K562 (cell line): ENCODE measurements at regions not wholly inside any gene's neighbourhood (a gene's known extent, or its start where the extent isn't known, plus 50 kb on each side); places are given as distances from the start of the nearest gene placed in this dataset.

Experiments used
- ATAC-seq: fragments of 200-7000 bp; cut with Tn5 transposase; 3 replicates; pipeline ENCODE4 v1.9.1; 2020; ENCODE audit warnings: moderate library complexity
- BruUV-seq: library from RNA; stranded (reverse); fragments of 400-500 nt; replicated peaks from 2 replicates; lab custom pipeline; 2021; lab: Mats Ljungman, UMichigan
- CTCF ChIA-PET: fragments of 300-600 bp; formaldehyde crosslinking; extraction: SDS; loops from one replicate; lab custom pipeline; 2021; ENCODE audit warnings: low intra/inter-chr PET ratio; lab: Yijun Ruan, JAX
- POLR2A ChIA-PET: fragments of 300-600, 350-650 bp; sonication (Branson Sonifier 250); formaldehyde crosslinking; extraction: SDS; loops from one replicate; lab custom pipeline; 2021; ENCODE audit warnings: antibody characterized with exemption, inconsistent platforms; lab: Yijun Ruan, JAX
- DNase-seq, 4 experiments: peaks; one replicate each; pipeline versions ENCODE4 v3.0.0 to v3.0.0-alpha.2; 2011 to 2018; ENCODE audit warnings: low spot score in 3 of 4, mixed read lengths in 3 of 4; ENCODE audit errors: extremely low read depth in 1 of 4
- FAIRE-seq: peaks from 2 replicates; lab custom pipeline; 2011; peaks lifted over from hg19 to GRCh38; lab: Jason Lieb, UNC
- H2AFZ ChIP-seq: 2 replicates; pipeline ENCODE4 v1.6.0; 2011; ENCODE audit warnings: low read depth, low read length, control low read depth, inconsistent platforms
- H3K27ac ChIP-seq: fragments of 200-600 bp; 3 replicates; pipeline ENCODE4 v1.8.0; 2011; ENCODE audit warnings: low read depth, mild to moderate bottlenecking, control low read depth, inconsistent platforms, low read length, moderate library complexity, mixed read lengths; ENCODE audit errors: extremely low read depth
- H3K27me3 ChIP-seq, 2 experiments: fragments of 300-600 bp in 1 of 2; 2 replicates in 1 of 2; 3 replicates in 1 of 2; pipeline versions ENCODE4 v1.6.0 to v1.8.0; 2011; ENCODE audit warnings: inconsistent platforms in 2 of 2, low read length in 2 of 2, mild to moderate bottlenecking in 1 of 2, mixed read lengths in 1 of 2, moderate library complexity in 1 of 2; ENCODE audit not compliant: control insufficient read depth in 2 of 2, insufficient read depth in 2 of 2
- H3K36me3 ChIP-seq: fragments of 300-600 bp; 3 replicates; pipeline ENCODE4 v1.8.0; 2011; ENCODE audit warnings: mild to moderate bottlenecking, low read length, inconsistent platforms; ENCODE audit not compliant: control insufficient read depth, insufficient read depth
- H3K4me1 ChIP-seq, 2 experiments: fragments of 200-600 bp in 1 of 2; replicated peaks in 1 of 2; 2 replicates in 1 of 2; 3 replicates in 1 of 2; pipeline versions ENCODE4 v1.5.1 to v1.8.0; 2011; ENCODE audit warnings: inconsistent platforms in 2 of 2, low read length in 2 of 2, mild to moderate bottlenecking in 1 of 2, mixed read lengths in 1 of 2, moderate library complexity in 1 of 2; ENCODE audit not compliant: control insufficient read depth in 2 of 2, insufficient read depth in 2 of 2
- H3K4me2 ChIP-seq: 2 replicates; pipeline ENCODE4 v1.6.1; 2011; ENCODE audit warnings: low read length, control low read depth, inconsistent platforms, mixed read lengths; ENCODE audit not compliant: insufficient read depth
- H3K4me3 ChIP-seq: fragments of 200-600 bp; sonication (generic), shearing (Covaris generic); 2 replicates; pipeline ENCODE4 v1.5.1; 2016; ENCODE audit warnings: control low read depth, inconsistent platforms
- H3K79me2 ChIP-seq: fragments of 200-600 bp; 3 replicates; pipeline ENCODE4 v1.8.0; 2011; ENCODE audit warnings: low read length, inconsistent platforms; ENCODE audit not compliant: control insufficient read depth, insufficient read depth
- H3K9ac ChIP-seq, 2 experiments: 2 replicates each; pipeline versions ENCODE4 v1.6.0 to v1.6.1; 2011; ENCODE audit warnings: low read depth in 2 of 2, low read length in 2 of 2, control low read depth in 1 of 2, inconsistent platforms in 1 of 2, mild to moderate bottlenecking in 1 of 2, mixed read lengths in 1 of 2; ENCODE audit not compliant: insufficient read depth in 1 of 2
- H3K9me1 ChIP-seq: one replicate; pipeline ENCODE4 v1.6.0; 2011; ENCODE audit warnings: inconsistent platforms, mild to moderate bottlenecking, low read length, moderate library complexity; ENCODE audit not compliant: control insufficient read depth, insufficient read depth
- H3K9me3 ChIP-seq: replicated peaks from 2 replicates; pipeline ENCODE4 v1.5.1; 2011; ENCODE audit warnings: low read depth, low read length, inconsistent platforms; ENCODE audit not compliant: control insufficient read depth, insufficient read depth
- H4K20me1 ChIP-seq: replicated peaks from 2 replicates; pipeline ENCODE4 v1.6.1; 2011; ENCODE audit warnings: low read length, inconsistent platforms, mixed read lengths; ENCODE audit not compliant: control insufficient read depth, insufficient read depth
- CBX1 ChIP-seq: sonication (generic); IDR thresholded peaks from 2 replicates; pipeline ENCODE4 v1.6.1; 2016; ENCODE audit warnings: antibody characterized with exemption, low read depth, mild to moderate bottlenecking
- EP300 ChIP-seq: IDR thresholded peaks from 2 replicates; pipeline ENCODE4 v1.6.1; 2012; ENCODE audit warnings: low read length, improper control_type of control experiment
- IFI16 ChIP-seq: fragments of 250-450 bp; sonication (Bioruptor Pico); IDR thresholded peaks from 2 replicates; pipeline ENCODE4 v2.1.2; 2022; ENCODE audit warnings: mild to moderate bottlenecking, inconsistent platforms
- KLF1 ChIP-seq: fragments of 450-650 bp; IDR thresholded peaks from 2 replicates; pipeline ENCODE4 v1.6.1; 2016; ENCODE audit warnings: missing genetic modification characterization, missing compliant biosample characterization
- MTA3 ChIP-seq: fragments of 450-650 bp; formaldehyde crosslinking; IDR thresholded peaks from 2 replicates; pipeline ENCODE4 v1.6.1; 2017; ENCODE audit warnings: mild to moderate bottlenecking, borderline replicate concordance
- RHOXF2B ChIP-seq: fragments of 250-450 bp; sonication (Bioruptor Pico); conservative IDR thresholded peaks from 2 replicates; pipeline ENCODE4 v1.5.1; 2021
- WGBS: fragments of 100-300 bp; shearing (Covaris generic); methylation state at CpG from one replicate; pipeline ENCODE4 v1.1.6; 2016; ENCODE audit warnings: low coverage, mixed read lengths; ENCODE audit not compliant: insufficient coverage; ENCODE audit errors: missing lambda C conversion rate; 5-methylcytosine and 5-hydroxymethylcytosine counted together
- in situ Hi-C: fragments of 300-500 bp; cut with MboI; formaldehyde crosslinking; loops from 4 replicates; pipeline ENCODE4 v1.15.0; 2018; ENCODE audit warnings: inconsistent platforms, mixed read lengths
- intact Hi-C: fragments of 100-400 bp; cut with micrococcal nuclease; formaldehyde crosslinking; loops from 2 replicates; pipeline ENCODE4 v1.14.2; 2022
- TF ChIP-seq, protein P1 (sequence below): fragments of 450-650 bp; IDR thresholded peaks from 2 replicates; pipeline ENCODE4 v1.6.1; 2016; ENCODE audit warnings: missing biosample characterization, missing genetic modification characterization
- TF ChIP-seq, protein P2 (sequence below): fragments of 450-650 bp; IDR thresholded peaks from 2 replicates; pipeline ENCODE4 v1.6.1; 2016; ENCODE audit warnings: borderline replicate concordance
- TF ChIP-seq, protein P3 (sequence below): fragments of 450-650 bp; IDR thresholded peaks from 2 replicates; pipeline ENCODE4 v1.6.1; 2016

- POLR2A ChIA-PET = no interaction called here
Measured at GRCh38 chr12:105492591-105493545, 162.4 kb downstream of the C12orf75 start.

More at GRCh38 chr12:105492591-105493545, 162.4 kb downstream of the C12orf75 start:
- Histone ChIP-seq H3K27me3 (no peaks in the 10 kb centered on the region), H3K4me3 (no peak overlapping the region), H3K4me2 (no peak overlapping the region), H3K79me2 (no peaks in the 10 kb centered on the region), H3K9me3 (no peaks in the 10 kb centered on the region), H2AFZ (no peak overlapping the region), H3K36me3 (no peaks in the 10 kb centered on the region), H4K20me1 (no peaks in the 10 kb centered on the region), H3K4me1 (no peaks in the 10 kb centered on the region), H3K9me1 (no peaks in the 10 kb centered on the region), H3K27ac (no peak overlapping the region), H3K9ac (no peak overlapping the region)
- in situ Hi-C loops (no loop called here), intact Hi-C loops (no loop called here)
- no peak for FAIRE-seq
- no TSS peak for BruUV-seq
- CTCF ChIA-PET = no interaction called here
- ATAC-seq = no peak
- no peak for DNase-seq
- no peak for TF ChIP-seq RHOXF2B
- TF ChIP-seq, protein P1, sequence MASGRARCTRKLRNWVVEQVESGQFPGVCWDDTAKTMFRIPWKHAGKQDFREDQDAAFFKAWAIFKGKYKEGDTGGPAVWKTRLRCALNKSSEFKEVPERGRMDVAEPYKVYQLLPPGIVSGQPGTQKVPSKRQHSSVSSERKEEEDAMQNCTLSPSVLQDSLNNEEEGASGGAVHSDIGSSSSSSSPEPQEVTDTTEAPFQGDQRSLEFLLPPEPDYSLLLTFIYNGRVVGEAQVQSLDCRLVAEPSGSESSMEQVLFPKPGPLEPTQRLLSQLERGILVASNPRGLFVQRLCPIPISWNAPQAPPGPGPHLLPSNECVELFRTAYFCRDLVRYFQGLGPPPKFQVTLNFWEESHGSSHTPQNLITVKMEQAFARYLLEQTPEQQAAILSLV (tag) = no peak
- no peak for TF ChIP-seq IFI16 (CRISPR knock-in tag)
- TF ChIP-seq MTA3 = no peak
- TF ChIP-seq EP300 = no peak
- no peak for TF ChIP-seq CBX1
- TF ChIP-seq, protein P2, sequence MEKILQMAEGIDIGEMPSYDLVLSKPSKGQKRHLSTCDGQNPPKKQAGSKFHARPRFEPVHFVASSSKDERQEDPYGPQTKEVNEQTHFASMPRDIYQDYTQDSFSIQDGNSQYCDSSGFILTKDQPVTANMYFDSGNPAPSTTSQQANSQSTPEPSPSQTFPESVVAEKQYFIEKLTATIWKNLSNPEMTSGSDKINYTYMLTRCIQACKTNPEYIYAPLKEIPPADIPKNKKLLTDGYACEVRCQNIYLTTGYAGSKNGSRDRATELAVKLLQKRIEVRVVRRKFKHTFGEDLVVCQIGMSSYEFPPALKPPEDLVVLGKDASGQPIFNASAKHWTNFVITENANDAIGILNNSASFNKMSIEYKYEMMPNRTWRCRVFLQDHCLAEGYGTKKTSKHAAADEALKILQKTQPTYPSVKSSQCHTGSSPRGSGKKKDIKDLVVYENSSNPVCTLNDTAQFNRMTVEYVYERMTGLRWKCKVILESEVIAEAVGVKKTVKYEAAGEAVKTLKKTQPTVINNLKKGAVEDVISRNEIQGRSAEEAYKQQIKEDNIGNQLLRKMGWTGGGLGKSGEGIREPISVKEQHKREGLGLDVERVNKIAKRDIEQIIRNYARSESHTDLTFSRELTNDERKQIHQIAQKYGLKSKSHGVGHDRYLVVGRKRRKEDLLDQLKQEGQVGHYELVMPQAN = no peak
- TF ChIP-seq, protein P3, sequence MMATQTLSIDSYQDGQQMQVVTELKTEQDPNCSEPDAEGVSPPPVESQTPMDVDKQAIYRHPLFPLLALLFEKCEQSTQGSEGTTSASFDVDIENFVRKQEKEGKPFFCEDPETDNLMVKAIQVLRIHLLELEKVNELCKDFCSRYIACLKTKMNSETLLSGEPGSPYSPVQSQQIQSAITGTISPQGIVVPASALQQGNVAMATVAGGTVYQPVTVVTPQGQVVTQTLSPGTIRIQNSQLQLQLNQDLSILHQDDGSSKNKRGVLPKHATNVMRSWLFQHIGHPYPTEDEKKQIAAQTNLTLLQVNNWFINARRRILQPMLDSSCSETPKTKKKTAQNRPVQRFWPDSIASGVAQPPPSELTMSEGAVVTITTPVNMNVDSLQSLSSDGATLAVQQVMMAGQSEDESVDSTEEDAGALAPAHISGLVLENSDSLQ = no peak
- TF ChIP-seq KLF1 = no peak
- WGBS = 6% methylated on average over 12 of the region's 12 CpGs
